ENCODE measurements at regions not wholly inside any gene's neighbourhood (a gene's known extent, or its start where the extent isn't known, plus 50 kb on each side); places are given as distances from the start of the nearest gene placed in this dataset.

- TF ChIP-seq CTCF (IDR thresholded peaks at IDR 0.05; ENCODE audit: low read depth, low read length), result no peak
- no peaks in the 10 kb centered on the region for H3K9me3 ChIP-seq (ENCODE audit: control insufficient read depth, insufficient read depth, low read length)
- H3K4me3 ChIP-seq (ENCODE audit: low read depth, low read length), result no peak overlapping the region
- H3K27ac ChIP-seq (ENCODE audit: low read depth, low read length), result no peak overlapping the region
- no peak for DNase-seq (ENCODE audit: low read depth, low spot score)
- H3K27me3 ChIP-seq (ENCODE audit: control insufficient read depth, insufficient read depth, low read length), result peaks cover 13% of the 10 kb centered on the region
- POLR2A ChIA-PET, result no interaction called here
- CTCF ChIA-PET, result no interaction called here
Observed at GRCh38 chr11:119882316-119882715, 153.3 kb upstream of the NECTIN1 start.

- ChIA-PET POLR2A (no interaction called here), CTCF (no interaction called here)
Observed at GRCh38 chr11:119880873-119881272, 151.9 kb upstream of the NECTIN1 start.

GRCh38 chr11:119880143-119880542, 151.1 kb upstream of the NECTIN1 start:
- ChIA-PET POLR2A (no interaction called here), CTCF (no interaction called here)
- DNase-seq (ENCODE audit: low read depth, low spot score), result no peak
- Histone ChIP-seq H3K27ac (ENCODE audit: low read depth, low read length) (no peak overlapping the region), H3K27me3 (ENCODE audit: control insufficient read depth, insufficient read depth, low read length) (peaks cover 11% of the 10 kb centered on the region), H3K4me3 (ENCODE audit: low read depth, low read length) (no peak overlapping the region), H3K9me3 (ENCODE audit: control insufficient read depth, insufficient read depth, low read length) (no peaks in the 10 kb centered on the region)
- TF ChIP-seq CTCF (IDR thresholded peaks at IDR 0.05; ENCODE audit: low read depth, low read length), result no peak

More at GRCh38 chr11:119880873-119881272, 151.9 kb upstream of the NECTIN1 start:
- no peak for TF ChIP-seq CTCF (IDR thresholded peaks at IDR 0.05; ENCODE audit: low read depth, low read length)
- peaks cover 10% of the 10 kb centered on the region for H3K27me3 ChIP-seq (ENCODE audit: control insufficient read depth, insufficient read depth, low read length)
- no peaks in the 10 kb centered on the region for H3K9me3 ChIP-seq (ENCODE audit: control insufficient read depth, insufficient read depth, low read length)
- H3K4me3 ChIP-seq (ENCODE audit: low read depth, low read length), result no peak overlapping the region
- H3K27ac ChIP-seq (ENCODE audit: low read depth, low read length), result no peak overlapping the region
- DNase-seq (ENCODE audit: low read depth, low spot score), result no peak

- H3K9me3 ChIP-seq (ENCODE audit: control insufficient read depth, insufficient read depth, low read length), result no peaks in the 10 kb centered on the region
- no peak for TF ChIP-seq CTCF (IDR thresholded peaks at IDR 0.05; ENCODE audit: low read depth, low read length)
- H3K4me3 ChIP-seq (ENCODE audit: low read depth, low read length), result no peak overlapping the region
- no peak for DNase-seq (ENCODE audit: low read depth, low spot score)
- POLR2A ChIA-PET, result no interaction called here
- peaks cover 14% of the 10 kb centered on the region for H3K27me3 ChIP-seq (ENCODE audit: control insufficient read depth, insufficient read depth, low read length)
- no peak overlapping the region for H3K27ac ChIP-seq (ENCODE audit: low read depth, low read length)
- CTCF ChIA-PET, result no interaction called here
Observed at GRCh38 chr11:119878990-119879389, 150.0 kb upstream of the NECTIN1 start.

GRCh38 chr11:119876841-119877240, 147.8 kb upstream of the NECTIN1 start:
- CTCF ChIA-PET, result no interaction called here
- Histone ChIP-seq H3K4me3 (ENCODE audit: low read depth, low read length) (no peak overlapping the region), H3K9me3 (ENCODE audit: control insufficient read depth, insufficient read depth, low read length) (no peaks in the 10 kb centered on the region), H3K27me3 (ENCODE audit: control insufficient read depth, insufficient read depth, low read length) (peaks cover 24% of the 10 kb centered on the region), H3K27ac (ENCODE audit: low read depth, low read length) (no peak overlapping the region)
- TF ChIP-seq CTCF (IDR thresholded peaks at IDR 0.05; ENCODE audit: low read depth, low read length), result no peak
- no peak for DNase-seq (ENCODE audit: low read depth, low spot score)
- POLR2A ChIA-PET, result no interaction called here
